Gastroesophageal sphincter (tissue), 3 donors: ENCODE measurements at regions not wholly inside any gene's neighbourhood (a gene's known extent, or its start where the extent isn't known, plus 50 kb on each side); places are given as distances from the start of the nearest gene placed in this dataset.

Experiments
- POLR2AphosphoS5 ChIP-seq: sonication (generic); formaldehyde crosslinking; IDR thresholded peaks from one replicate; pipeline ENCODE4 v1.6.1; 2017; ENCODE audit warnings: antibody characterized with exemption
- TF ChIP-seq, protein P1 (sequence below), 4 experiments: fragments of 200-600 bp in 2 of 4; fragments of 450-650 bp in 2 of 4; sonication (generic) in 1 of 4; IDR thresholded peaks; one replicate each; pipeline ENCODE4 v1.5.1; 2017 to 2019; ENCODE audit warnings: antibody characterized with exemption in 4 of 4, mild to moderate bottlenecking in 2 of 4, moderate library complexity in 2 of 4

DNA sequence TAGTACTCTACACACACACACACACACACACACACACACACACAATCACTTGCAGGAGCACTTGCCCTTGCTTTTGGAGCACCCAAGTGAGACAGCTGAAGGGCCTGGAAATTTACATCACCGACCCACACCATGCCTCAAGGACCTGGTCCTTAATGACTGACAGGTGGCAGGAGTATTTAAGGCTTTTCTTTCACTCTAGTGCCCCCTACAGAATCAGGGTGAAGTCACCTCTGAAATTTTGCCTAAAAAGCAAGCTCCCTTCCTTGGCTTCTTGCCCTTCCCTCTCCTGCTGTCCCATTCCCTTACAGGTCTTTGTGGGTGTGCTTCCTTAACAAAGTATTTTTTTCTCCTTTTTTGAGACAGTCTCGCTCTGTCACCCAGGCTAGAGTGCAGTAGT, 353.5 kb upstream of the IRAK1BP1 start:
- no peak for TF ChIP-seq POLR2AphosphoS5
- TF ChIP-seq, protein P1, sequence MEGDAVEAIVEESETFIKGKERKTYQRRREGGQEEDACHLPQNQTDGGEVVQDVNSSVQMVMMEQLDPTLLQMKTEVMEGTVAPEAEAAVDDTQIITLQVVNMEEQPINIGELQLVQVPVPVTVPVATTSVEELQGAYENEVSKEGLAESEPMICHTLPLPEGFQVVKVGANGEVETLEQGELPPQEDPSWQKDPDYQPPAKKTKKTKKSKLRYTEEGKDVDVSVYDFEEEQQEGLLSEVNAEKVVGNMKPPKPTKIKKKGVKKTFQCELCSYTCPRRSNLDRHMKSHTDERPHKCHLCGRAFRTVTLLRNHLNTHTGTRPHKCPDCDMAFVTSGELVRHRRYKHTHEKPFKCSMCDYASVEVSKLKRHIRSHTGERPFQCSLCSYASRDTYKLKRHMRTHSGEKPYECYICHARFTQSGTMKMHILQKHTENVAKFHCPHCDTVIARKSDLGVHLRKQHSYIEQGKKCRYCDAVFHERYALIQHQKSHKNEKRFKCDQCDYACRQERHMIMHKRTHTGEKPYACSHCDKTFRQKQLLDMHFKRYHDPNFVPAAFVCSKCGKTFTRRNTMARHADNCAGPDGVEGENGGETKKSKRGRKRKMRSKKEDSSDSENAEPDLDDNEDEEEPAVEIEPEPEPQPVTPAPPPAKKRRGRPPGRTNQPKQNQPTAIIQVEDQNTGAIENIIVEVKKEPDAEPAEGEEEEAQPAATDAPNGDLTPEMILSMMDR (IDR thresholded peaks at IDR 0.05), result no peak
